AG09319 (cell line): ENCODE measurements at regions not wholly inside any gene's neighbourhood (a gene's known extent, or its start where the extent isn't known, plus 50 kb on each side); places are given as distances from the start of the nearest gene placed in this dataset.

Experiments
- DNase-seq: peaks from one replicate; pipeline ENCODE4 v3.0.0-alpha.2; 2010; ENCODE audit warnings: low read depth; ENCODE audit errors: extremely low read depth
- TF ChIP-seq, protein P1 (sequence below): IDR thresholded peaks from 2 replicates; pipeline ENCODE4 v1.5.1; 2011; ENCODE audit warnings: low read depth, mild to moderate bottlenecking, inconsistent platforms, low read length, moderate library complexity

GRCh38 chr6:122109075-122109474 is 290.4 kb upstream of the HSF2 start:
- no peak for DNase-seq
- TF ChIP-seq, protein P1, sequence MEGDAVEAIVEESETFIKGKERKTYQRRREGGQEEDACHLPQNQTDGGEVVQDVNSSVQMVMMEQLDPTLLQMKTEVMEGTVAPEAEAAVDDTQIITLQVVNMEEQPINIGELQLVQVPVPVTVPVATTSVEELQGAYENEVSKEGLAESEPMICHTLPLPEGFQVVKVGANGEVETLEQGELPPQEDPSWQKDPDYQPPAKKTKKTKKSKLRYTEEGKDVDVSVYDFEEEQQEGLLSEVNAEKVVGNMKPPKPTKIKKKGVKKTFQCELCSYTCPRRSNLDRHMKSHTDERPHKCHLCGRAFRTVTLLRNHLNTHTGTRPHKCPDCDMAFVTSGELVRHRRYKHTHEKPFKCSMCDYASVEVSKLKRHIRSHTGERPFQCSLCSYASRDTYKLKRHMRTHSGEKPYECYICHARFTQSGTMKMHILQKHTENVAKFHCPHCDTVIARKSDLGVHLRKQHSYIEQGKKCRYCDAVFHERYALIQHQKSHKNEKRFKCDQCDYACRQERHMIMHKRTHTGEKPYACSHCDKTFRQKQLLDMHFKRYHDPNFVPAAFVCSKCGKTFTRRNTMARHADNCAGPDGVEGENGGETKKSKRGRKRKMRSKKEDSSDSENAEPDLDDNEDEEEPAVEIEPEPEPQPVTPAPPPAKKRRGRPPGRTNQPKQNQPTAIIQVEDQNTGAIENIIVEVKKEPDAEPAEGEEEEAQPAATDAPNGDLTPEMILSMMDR, result no peak

DNA sequence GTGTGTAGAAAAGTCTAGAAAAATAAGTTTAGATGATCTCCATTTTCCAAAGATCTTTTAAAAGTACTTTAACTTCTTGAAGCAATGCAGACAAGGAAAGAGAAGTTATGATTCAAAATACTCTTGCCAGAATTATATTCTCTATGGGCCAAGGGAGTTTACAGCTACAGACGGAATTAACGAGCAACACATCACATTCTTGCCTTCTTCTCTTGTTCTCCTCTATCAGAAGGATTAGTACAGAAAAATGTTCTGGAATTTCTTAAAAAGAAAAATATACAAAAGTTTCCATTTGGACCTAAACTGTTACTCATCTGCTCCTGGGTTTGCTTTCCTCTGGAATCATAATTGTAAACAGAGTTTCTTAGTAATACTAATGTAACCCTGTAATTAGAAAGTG is 284.7 kb upstream of the HSF2 start:
- TF ChIP-seq, protein P1, result no peak
- peak; percentile 12 for DNase-seq

DNA sequence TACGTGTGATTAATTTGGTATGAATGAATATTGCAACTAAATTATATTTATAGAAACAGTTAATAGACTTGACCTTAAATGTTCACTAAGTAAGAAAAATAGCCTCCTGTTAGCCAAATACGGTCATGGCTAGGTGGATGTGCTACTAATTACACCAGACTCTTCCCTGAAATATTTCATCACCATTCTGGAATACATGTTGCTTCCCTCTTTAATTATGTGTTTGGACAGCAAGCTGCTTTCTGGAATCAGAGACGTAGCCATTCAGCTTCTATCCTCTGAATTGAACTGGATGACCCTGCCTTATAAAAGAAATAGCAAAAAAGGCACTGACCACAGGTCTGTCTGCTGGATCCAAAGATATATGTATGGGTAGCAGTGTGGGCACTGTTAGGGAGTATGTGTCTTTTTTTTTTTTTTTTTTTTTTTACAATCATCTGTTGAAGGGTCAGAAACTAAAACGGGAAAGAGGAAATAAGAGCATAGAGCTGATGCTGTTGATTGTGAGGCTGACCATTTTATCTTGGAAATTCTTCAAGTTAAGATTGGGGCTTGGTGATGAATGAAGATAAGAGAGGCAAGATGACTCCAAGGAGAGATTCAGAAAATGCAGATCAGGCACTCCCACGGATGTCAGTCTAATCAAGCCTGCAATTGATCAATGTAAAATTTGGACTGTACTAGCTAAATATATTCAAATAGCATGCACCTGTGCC is 283.2 kb upstream of the HSF2 start:
- DNase-seq, result peak; percentile 8
- TF ChIP-seq, protein P1, result no peak

DNA sequence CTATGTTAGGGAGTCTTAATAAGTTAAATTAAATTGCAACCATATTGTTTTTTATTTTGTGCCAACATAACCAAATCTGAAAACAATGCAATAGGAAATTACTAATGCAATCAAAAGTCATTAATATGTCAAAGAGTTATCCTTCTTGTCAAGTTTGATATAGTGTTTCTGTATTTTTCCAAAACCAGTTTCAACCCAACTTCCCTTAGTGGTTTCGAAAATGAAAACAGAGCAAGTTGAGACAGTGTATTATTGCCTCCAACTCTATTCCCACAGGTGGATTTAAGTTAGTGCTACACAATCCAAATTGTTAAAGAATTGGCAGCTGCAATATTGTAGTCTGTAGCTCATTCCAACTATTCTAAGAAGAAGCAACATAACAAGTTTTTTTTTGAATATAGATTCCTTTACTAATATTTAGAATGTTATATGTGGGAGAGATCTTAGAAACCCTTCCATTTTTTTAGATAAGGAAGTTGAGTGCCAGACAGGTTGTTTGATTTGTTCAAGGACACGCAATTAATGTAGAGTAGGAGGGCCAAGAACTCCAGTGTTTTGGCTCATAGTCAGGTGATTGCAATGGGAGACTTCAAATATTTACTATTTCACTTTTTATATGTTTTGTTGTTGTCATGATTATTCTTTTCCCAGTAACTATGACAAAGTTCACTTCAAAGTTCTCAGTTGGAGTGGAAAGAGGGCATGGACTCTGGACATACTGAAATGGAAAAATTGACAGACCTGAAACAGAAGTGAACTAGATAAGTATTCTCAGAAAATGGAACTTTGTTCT is 282.4 kb upstream of the HSF2 start:
- TF ChIP-seq, protein P1, result no peak
- DNase-seq, result no peak

DNA sequence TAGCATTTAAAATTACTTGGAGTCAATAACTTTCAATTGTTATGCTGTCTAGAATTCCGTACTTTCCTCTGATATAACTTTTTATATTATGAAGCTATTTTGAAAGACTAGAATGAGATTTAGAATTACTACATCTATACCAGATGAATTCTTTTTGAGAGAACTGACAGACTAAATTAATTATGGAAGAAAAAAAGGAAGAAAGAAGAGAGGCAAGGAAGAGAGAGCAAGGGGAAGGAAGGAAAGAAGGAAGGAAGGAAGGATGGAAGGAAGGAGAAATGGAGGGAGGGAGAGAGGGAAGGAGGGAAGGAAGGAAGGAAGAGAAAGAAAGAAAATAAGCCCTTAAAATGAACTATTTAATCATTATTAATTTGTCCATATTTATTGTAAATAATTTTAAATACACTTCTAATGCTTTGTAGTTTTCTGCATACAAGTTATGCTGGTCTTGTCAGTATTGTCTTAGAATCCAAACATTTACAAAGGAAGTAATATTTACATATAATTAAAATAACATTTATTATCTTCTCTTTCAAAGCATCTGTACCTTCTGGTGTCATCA is 280.4 kb upstream of the HSF2 start:
- TF ChIP-seq, protein P1, result no peak
- DNase-seq, result no peak

DNA sequence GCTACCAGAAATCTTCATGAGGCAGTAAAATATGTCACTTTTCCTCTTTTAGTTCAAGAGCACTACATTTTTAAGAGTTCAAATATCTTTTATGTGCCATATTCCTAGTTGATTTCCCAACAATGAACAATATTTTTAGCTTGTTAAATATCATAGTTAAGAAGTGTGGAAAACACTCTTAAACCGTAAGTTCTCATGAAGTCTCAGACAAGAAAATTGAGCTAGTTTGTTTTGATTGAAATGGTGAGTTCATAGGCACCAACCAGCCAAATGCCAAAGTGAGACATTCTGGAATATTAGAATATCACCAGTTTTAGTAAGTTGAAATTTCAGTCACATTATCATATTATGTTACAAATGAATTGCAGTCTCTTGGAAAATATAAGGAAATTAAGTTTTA is 277.2 kb upstream of the HSF2 start:
- DNase-seq, result no peak
- TF ChIP-seq, protein P1, result no peak

- TF ChIP-seq, protein P1, result no peak
Observed at GRCh38 chr6:122122686-122123085, 276.8 kb upstream of the HSF2 start.

More at GRCh38 chr6:122122686-122123085, 276.8 kb upstream of the HSF2 start:
- no peak for DNase-seq
